Endothelial cell of umbilical vein (primary cell): ENCODE measurements at regions not wholly inside any gene's neighbourhood (a gene's known extent, or its start where the extent isn't known, plus 50 kb on each side); places are given as distances from the start of the nearest gene placed in this dataset.

Source experiments
- EZH2 ChIP-seq: IDR thresholded peaks from 2 replicates; pipeline ENCODE4 v1.6.1; 2012; ENCODE audit warnings: borderline replicate concordance, low read depth, mild to moderate bottlenecking, moderate library complexity, low read length, inconsistent platforms; ENCODE audit not compliant: severe bottlenecking
- FOS ChIP-seq: IDR thresholded peaks from 2 replicates; pipeline ENCODE4 v1.6.1; 2011; ENCODE audit warnings: mild to moderate bottlenecking, low read length, moderate library complexity, borderline replicate concordance; ENCODE audit not compliant: insufficient read depth
- GATA2 ChIP-seq: IDR thresholded peaks from 2 replicates; pipeline ENCODE4 v1.7.0; 2011; ENCODE audit warnings: low read depth, mild to moderate bottlenecking, moderate library complexity, mixed read lengths, low read length; ENCODE audit not compliant: insufficient read length, insufficient read depth
- JUN ChIP-seq: IDR thresholded peaks from 2 replicates; pipeline ENCODE4 v1.6.1; 2011; ENCODE audit warnings: borderline replicate concordance, low read depth; ENCODE audit not compliant: insufficient read length, insufficient read depth
- MYC ChIP-seq: IDR thresholded peaks from one replicate; pipeline ENCODE4 v1.6.1; 2011; ENCODE audit warnings: mild to moderate bottlenecking, low read depth, low read length
- POLR2A ChIP-seq: IDR thresholded peaks from 2 replicates; pipeline ENCODE4 v1.6.1; 2012; ENCODE audit warnings: low read depth, mild to moderate bottlenecking, control low read depth, low read length
- POLR2AphosphoS5 ChIP-seq: IDR thresholded peaks from 2 replicates; pipeline ENCODE4 v1.6.1; 2012; ENCODE audit warnings: low read depth, mild to moderate bottlenecking, control low read depth, low read length, moderate library complexity; ENCODE audit not compliant: insufficient read depth
- TF ChIP-seq, protein P1 (sequence below), 2 donors: IDR thresholded peaks; 1 replicate in 1 of 2; 2 replicates in 1 of 2; pipeline ENCODE4 v1.5.1; 2011; ENCODE audit warnings: low read length in 2 of 2, mild to moderate bottlenecking in 2 of 2, moderate library complexity in 2 of 2, control low read depth in 1 of 2, inconsistent platforms in 1 of 2, low read depth in 1 of 2; ENCODE audit not compliant: insufficient read depth in 1 of 2; ENCODE audit errors: extremely low read depth in 1 of 2
- TF ChIP-seq, protein P2 (sequence below): IDR thresholded peaks from 2 replicates; pipeline ENCODE4 v1.6.1; 2011; ENCODE audit not compliant: insufficient read depth, insufficient read length

DNA sequence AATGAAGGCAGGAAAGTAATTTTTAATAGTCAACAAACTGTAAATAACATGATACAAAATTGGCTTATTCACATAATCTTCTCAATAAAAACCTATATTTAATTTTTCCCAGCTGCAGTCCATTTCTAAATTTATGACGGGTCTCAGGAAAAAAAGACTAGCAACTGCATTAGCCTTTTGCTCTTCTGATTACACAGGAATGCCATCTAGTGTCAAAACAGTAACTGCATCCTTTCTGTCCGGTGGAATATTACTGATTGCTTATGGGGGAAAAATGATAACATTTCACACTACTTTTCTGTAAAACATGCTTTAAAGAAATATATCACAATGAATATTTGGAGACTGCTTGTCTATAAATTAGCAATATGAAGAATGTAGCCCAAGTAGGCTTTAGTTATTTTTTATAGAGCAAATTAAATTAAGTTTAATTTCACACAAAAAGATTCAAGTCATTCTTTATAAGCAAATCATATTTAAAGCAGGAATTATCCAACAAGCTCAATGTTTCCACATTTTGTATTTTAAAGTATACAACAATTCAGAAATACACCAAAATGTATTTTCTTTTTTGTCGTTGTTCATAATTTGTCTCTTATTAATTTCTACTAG, 534.7 kb downstream of the CDH10 start:
- no peak for TF ChIP-seq POLR2AphosphoS5
- no peak for TF ChIP-seq JUN
- TF ChIP-seq, protein P1, sequence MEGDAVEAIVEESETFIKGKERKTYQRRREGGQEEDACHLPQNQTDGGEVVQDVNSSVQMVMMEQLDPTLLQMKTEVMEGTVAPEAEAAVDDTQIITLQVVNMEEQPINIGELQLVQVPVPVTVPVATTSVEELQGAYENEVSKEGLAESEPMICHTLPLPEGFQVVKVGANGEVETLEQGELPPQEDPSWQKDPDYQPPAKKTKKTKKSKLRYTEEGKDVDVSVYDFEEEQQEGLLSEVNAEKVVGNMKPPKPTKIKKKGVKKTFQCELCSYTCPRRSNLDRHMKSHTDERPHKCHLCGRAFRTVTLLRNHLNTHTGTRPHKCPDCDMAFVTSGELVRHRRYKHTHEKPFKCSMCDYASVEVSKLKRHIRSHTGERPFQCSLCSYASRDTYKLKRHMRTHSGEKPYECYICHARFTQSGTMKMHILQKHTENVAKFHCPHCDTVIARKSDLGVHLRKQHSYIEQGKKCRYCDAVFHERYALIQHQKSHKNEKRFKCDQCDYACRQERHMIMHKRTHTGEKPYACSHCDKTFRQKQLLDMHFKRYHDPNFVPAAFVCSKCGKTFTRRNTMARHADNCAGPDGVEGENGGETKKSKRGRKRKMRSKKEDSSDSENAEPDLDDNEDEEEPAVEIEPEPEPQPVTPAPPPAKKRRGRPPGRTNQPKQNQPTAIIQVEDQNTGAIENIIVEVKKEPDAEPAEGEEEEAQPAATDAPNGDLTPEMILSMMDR (IDR thresholded peaks at IDR 0.05; ENCODE audit: extremely low read depth in 1 of 2, insufficient read depth in 1 of 2, low read depth in 1 of 2, low read length in 2 of 2): no peak
- no peak for TF ChIP-seq MYC
- no peak for TF ChIP-seq GATA2
- TF ChIP-seq POLR2A: no peak
- TF ChIP-seq EZH2: no peak
- TF ChIP-seq, protein P2, sequence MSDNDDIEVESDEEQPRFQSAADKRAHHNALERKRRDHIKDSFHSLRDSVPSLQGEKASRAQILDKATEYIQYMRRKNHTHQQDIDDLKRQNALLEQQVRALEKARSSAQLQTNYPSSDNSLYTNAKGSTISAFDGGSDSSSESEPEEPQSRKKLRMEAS: no peak
- no peak for TF ChIP-seq FOS
